SU-DHL-6 (cell line): ENCODE measurements at regions not wholly inside any gene's neighbourhood (a gene's known extent, or its start where the extent isn't known, plus 50 kb on each side); places are given as distances from the start of the nearest gene placed in this dataset.
"Not testable (repeated sequence)": the region's sequence is repeated elsewhere in the genome, so short reads cannot be mapped to it uniquely, and the experiment has no call there.

ENCODE experiments used
- EZH2phosphoT487 ChIP-seq: fragments of 200-600 bp; sonication (generic), shearing (Covaris generic); conservative IDR thresholded peaks from 2 replicates; pipeline ENCODE4 v1.6.1; 2018; ENCODE audit warnings: mild to moderate bottlenecking, antibody characterized with exemption, low read length, moderate library complexity, mixed read lengths
- TF ChIP-seq, protein P1 (sequence below): fragments of 200-600 bp; sonication (generic); IDR thresholded peaks from one replicate; pipeline ENCODE4 v1.5.1; 2017; ENCODE audit warnings: antibody characterized with exemption, mild to moderate bottlenecking, low read length, moderate library complexity; ENCODE audit not compliant: insufficient read depth, poor library complexity, severe bottlenecking

- TF ChIP-seq, protein P1, sequence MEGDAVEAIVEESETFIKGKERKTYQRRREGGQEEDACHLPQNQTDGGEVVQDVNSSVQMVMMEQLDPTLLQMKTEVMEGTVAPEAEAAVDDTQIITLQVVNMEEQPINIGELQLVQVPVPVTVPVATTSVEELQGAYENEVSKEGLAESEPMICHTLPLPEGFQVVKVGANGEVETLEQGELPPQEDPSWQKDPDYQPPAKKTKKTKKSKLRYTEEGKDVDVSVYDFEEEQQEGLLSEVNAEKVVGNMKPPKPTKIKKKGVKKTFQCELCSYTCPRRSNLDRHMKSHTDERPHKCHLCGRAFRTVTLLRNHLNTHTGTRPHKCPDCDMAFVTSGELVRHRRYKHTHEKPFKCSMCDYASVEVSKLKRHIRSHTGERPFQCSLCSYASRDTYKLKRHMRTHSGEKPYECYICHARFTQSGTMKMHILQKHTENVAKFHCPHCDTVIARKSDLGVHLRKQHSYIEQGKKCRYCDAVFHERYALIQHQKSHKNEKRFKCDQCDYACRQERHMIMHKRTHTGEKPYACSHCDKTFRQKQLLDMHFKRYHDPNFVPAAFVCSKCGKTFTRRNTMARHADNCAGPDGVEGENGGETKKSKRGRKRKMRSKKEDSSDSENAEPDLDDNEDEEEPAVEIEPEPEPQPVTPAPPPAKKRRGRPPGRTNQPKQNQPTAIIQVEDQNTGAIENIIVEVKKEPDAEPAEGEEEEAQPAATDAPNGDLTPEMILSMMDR: not testable (repeated sequence)
- not testable (repeated sequence) for TF ChIP-seq EZH2phosphoT487
Measured at GRCh38 chr21:33965662-33966061, 50.1 kb upstream of the ATP5PO start.
